ENCODE measurements at regions not wholly inside any gene's neighbourhood (a gene's known extent, or its start where the extent isn't known, plus 50 kb on each side); places are given as distances from the start of the nearest gene placed in this dataset.
"Not testable (repeated sequence)": the region's sequence is repeated elsewhere in the genome, so short reads cannot be mapped to it uniquely, and the experiment has no call there.

GRCh38 chr6:130715058-130715457, 112.1 kb upstream of the SMLR1 start:
- no peak for DNase-seq (ENCODE audit: low read depth)

GRCh38 chr6:130716466-130716865, 110.7 kb upstream of the SMLR1 start:
- no peak for DNase-seq (ENCODE audit: low read depth)

- DNase-seq (ENCODE audit: low read depth): no peak
These were observed 109.5 kb upstream of the SMLR1 start for GRCh38 chr6:130717657-130718056.

- no peak for DNase-seq (ENCODE audit: low read depth)
These were observed 107.0 kb upstream of the SMLR1 start for GRCh38 chr6:130720076-130720715.

- no peak for DNase-seq (ENCODE audit: low read depth)
These were observed 103.1 kb upstream of the SMLR1 start for GRCh38 chr6:130724089-130724488.

- no peak for DNase-seq (ENCODE audit: low read depth)
These were observed 101.7 kb upstream of the SMLR1 start for GRCh38 chr6:130725551-130725950.

- DNase-seq (ENCODE audit: low read depth): not testable (repeated sequence)
These were observed 99.1 kb upstream of the SMLR1 start for GRCh38 chr6:130728064-130728463.

- DNase-seq (ENCODE audit: low read depth): no peak
These were observed 96.6 kb upstream of the SMLR1 start for GRCh38 chr6:130730600-130730999.

- DNase-seq (ENCODE audit: low read depth): no peak
These were observed 93.0 kb upstream of the SMLR1 start for GRCh38 chr6:130734161-130734560.

- DNase-seq (ENCODE audit: low read depth): no peak
These were observed 86.9 kb upstream of the SMLR1 start for GRCh38 chr6:130740308-130740707.

GRCh38 chr6:130742131-130742681, 85.0 kb upstream of the SMLR1 start:
- no peak for DNase-seq (ENCODE audit: low read depth)

- DNase-seq (ENCODE audit: low read depth): no peak
These were observed 84.0 kb upstream of the SMLR1 start for GRCh38 chr6:130743175-130743574.

GRCh38 chr6:130744576-130745366, 82.4 kb upstream of the SMLR1 start:
- DNase-seq (ENCODE audit: low read depth): no peak

- no peak for DNase-seq (ENCODE audit: low read depth)
These were observed 79.2 kb upstream of the SMLR1 start for GRCh38 chr6:130748041-130748440.

GRCh38 chr6:130749402-130749801, 77.8 kb upstream of the SMLR1 start:
- no peak for DNase-seq (ENCODE audit: low read depth)

- DNase-seq (ENCODE audit: low read depth): no peak
These were observed 74.9 kb upstream of the SMLR1 start for GRCh38 chr6:130752267-130752666.

- DNase-seq (ENCODE audit: low read depth): no peak
These were observed 72.3 kb upstream of the SMLR1 start for GRCh38 chr6:130754786-130755367.

- no peak for DNase-seq (ENCODE audit: low read depth)
These were observed 71.7 kb upstream of the SMLR1 start for GRCh38 chr6:130755368-130756034.

- no peak for DNase-seq (ENCODE audit: low read depth)
These were observed 70.4 kb upstream of the SMLR1 start for GRCh38 chr6:130756824-130757223.

GRCh38 chr6:130758813-130759212, 68.4 kb upstream of the SMLR1 start:
- DNase-seq (ENCODE audit: low read depth): no peak

- no peak for DNase-seq (ENCODE audit: low read depth)
These were observed 67.2 kb upstream of the SMLR1 start for GRCh38 chr6:130760006-130760405.

- DNase-seq (ENCODE audit: low read depth): no peak
These were observed 65.9 kb upstream of the SMLR1 start for GRCh38 chr6:130761286-130761685.
